ENCODE measurements at regions not wholly inside any gene's neighbourhood (a gene's known extent, or its start where the extent isn't known, plus 50 kb on each side); places are given as distances from the start of the nearest gene placed in this dataset.

DNA sequence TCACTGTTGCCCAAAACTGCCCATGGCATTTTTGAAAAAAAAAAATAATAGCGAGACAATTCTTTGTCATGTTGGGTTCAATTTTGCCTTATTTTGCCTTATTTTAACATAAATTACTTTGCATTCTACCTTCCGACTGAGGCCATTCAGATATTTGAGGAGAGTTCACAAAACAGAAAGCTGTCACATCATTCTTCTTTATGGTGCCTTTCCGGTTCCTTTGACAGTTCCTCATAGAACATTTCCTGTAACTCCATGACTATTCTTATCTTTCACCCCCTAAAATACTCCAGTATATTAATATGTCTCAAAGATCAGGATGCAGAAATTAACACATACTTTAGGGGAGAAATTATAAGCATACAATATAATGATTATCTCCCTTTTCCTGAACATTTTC, 476.7 kb downstream of the NOVA1 start:
- DNase-seq = no peak

DNA sequence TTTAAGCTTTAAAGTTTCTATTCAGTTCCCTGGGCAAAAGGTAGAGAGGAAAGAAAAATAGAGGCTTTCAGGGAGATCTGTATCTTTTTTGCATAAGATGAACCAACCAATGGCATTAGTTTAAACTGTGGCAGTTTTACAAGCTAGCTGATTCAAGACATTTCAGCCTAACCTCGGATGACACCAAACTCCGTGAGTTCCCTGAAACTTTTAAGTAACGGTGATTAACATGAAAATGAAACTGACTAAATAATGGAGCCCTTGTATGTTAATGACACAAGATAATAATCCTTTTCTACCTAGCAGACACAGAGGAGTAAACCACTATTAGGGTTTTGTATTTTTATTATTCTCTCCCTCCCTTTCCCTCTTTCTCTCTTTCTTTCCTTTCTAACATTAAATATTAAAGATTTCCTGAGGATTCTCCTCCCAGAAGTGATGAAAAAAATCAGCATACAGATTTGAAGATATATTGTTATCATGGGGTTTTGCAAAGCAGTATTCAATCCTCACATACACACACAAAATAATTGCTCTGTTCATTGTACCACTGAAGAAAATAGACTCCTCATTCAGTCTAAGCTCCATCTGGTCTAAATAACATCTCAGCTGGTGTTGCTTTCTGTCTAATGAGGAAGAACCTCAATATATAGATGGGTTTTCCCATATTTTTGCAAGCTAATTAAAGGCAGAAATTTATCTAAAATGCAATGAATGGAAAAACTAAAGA, 483.8 kb downstream of the NOVA1 start:
- no peak for DNase-seq

DNA sequence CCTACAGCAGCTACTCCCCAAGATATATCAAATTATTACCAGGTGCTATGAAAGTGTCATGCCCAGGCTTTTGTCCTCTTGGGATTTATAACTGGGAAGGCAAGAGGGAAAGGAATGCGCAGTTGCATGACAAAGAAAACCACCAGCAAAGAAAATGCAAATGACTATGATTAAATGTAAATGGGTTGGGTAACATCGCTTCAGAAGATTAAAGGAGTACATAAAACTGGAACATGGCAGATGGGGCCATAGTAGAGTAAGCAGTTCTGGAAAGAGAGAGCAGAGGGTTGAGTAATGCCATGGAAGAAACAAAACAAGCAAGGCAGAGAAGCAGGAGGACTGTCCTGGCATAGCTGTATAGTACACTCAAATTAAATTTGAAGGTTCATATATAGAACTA, 493.1 kb downstream of the NOVA1 start:
- DNase-seq = no peak

DNA sequence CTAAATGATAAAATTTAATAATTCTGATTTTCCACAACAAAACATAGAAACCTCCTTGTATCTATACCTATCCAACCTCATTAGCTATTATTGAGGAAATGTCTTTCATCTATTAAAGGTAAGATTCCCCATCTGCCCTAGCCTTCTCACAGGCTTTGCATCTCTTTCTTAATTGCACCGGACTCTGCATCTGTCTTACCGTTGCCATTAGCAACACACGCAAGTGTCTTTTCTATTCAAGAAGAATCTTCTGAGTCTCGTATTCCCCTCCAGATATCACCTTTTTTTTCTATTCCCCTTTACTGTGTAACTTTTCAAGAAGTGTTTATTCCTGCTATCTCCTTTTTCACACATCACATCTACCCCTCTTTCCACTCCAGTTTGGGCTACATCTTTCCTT, 500.0 kb downstream of the NOVA1 start:
- no peak for DNase-seq

DNA sequence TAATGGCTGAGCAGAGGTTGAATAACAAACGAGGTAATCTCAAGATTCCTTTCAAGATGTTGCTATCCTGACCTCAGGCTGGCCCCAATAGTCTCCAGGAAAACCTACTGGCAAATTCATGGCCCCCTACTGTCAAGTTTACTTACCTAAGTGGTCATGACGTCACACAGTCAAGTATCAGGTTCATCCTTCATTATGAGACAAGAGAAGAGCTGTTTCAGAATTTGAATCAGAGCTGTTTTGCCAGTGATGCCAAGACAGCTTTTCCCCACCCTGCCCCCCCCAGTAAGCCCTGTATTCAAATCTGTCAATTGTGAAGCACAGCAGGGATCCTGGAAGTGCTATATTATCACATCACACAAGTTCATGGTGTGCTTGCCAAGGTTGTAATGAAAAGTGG, 509.6 kb downstream of the NOVA1 start:
- DNase-seq = no peak

DNA sequence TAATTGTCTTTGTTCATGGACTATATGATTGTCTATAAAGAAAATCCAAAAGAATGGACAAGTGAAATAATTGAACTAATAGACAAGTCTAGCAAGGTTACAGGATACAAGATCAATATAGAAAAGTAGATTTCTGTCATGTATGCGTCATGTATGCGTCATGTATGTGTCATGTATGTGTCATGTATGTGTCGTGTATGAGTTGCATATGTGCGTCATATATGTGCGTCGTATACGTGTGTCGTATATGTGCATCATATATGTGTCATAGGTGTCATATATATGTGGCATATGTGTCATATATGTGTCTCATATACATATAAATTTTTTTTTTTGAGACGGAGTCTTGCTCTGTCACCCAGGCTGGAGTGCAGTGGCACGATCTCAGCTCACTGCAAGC, 516.8 kb downstream of the NOVA1 start:
- no peak for DNase-seq

DNA sequence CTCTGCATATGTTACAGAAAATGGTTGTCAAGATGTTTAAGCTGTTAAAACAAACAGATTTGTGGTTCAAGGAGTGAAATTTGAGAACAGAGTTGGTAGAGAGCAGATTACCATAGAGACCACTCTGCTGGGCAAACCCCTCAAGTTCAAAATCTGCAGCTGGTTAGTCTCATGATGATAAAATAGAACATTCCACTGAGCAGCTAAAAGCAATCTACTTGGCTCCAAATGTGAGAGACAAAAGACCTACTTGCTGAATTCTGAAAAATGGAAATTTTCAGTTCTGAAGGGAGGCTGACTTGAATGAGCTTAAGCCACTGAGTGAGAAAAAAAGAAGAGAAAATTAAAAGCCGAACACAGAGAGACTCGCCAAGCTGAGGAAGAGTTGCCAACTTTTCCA, 519.3 kb downstream of the NOVA1 start:
- DNase-seq = no peak

DNA sequence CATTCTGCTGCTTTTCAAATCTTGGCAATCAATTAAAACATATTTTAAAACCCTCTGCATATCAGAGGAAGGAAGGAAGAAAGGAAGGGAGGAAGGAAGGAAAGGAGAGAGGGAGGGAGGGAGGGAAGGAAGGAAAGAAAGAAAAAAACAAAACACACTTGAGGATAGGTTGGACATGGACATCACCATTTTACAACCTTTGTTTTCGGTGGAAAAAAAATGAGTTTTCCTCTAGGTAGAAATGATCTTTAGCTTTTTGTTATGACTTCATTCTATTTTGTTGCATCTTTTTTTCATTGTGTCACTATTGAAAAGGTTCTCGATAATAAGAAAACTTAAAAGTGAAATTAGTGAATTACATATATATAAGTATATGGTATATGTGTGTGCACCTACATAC, 522.9 kb downstream of the NOVA1 start:
- DNase-seq = no peak

DNA sequence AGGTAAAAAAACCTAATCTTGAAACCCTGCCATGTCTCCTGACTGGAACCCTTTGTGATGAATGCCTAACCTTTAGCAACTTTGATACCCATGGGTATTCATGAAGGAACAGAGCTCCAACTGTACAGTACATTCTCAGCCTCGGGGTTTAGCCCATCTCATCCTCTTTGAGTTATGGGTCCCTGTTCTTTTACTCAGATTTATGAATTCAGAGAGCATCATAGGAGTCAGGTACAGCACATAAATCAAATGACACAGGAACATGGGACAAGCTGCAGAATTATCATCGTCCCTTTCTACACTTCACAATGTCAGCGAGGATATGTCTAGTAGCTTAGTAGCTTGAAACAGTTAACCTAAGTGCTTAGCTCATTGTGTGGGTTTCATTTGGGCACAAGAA, 527.4 kb downstream of the NOVA1 start:
- no peak for DNase-seq

DNA sequence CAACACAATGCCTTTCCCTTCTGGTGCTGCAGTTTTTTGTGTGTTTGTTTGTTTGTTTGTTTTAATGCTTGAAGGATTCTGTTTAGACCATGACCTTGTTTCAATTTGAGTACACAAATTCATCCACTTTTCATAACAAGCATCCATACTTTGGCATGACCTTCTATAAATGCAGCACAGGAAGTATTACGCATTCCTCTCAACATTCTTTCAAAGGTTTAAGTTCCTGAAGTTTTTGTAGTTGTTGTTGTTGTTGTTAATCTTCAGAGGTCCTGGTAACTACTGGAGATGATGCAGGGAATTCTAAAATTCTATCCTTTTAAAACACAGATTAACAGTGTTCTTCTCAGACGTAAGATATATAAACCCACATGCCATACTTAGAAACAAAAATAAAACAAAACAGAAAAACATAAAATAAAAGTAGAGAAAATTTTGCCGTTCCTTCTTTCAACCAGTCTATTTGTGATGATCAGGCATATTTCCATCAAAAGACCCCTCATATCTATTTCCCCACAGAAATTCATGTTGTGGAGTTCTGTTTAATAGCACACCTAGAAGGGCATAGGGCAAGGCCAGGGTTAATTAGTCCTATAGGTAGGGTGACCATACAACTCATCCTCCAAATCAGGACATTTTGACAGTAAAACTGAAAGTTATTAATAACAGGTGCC, 529.9 kb downstream of the NOVA1 start:
- no peak for DNase-seq

DNA sequence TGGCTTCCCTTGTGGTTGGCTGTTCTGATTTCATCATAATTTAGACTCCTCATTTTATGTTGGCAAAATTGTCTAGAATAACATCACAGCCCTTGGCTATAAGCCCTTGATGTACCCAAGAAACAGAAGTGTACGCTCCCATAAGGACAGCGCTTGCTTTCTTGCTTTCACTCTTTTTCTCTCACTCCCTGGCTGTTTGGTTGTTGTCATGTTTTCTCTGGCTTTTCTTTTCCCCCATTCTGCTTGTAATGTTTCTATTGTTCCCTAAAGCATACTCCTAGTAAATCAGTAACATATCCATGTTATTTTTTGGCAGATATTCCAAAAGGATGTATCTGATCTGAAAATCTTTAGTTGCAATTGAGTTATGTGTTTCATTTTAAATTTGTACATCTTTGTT, 530.5 kb downstream of the NOVA1 start:
- DNase-seq = no peak

DNA sequence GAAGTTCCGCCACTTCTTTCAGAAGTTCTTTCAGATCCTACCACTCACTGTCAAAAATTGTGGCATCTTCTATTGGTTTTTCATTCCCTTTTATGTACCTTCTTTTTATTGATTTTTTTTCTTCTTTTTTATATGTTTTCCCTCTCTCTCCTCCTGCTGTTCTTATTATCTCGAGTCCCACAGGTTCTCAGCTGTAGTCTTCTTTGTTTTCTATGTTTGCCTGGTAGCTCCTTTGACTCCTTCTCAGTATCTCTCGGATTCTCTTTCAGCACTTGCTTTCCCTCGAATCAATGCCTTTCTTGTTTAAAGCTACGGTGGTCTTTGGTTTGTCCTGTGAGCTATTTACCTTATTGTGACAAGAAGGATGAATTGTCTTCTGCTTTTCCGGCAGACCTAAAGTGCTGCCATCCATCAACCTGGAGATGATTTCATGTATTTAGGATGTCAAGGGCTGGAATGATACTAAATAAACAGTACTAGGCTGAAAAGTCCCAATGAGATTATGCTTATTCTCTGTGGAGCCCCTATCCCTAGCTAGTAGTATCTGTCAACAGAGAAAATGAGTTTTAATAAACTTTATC, 541.7 kb downstream of the NOVA1 start:
- DNase-seq = no peak

DNA sequence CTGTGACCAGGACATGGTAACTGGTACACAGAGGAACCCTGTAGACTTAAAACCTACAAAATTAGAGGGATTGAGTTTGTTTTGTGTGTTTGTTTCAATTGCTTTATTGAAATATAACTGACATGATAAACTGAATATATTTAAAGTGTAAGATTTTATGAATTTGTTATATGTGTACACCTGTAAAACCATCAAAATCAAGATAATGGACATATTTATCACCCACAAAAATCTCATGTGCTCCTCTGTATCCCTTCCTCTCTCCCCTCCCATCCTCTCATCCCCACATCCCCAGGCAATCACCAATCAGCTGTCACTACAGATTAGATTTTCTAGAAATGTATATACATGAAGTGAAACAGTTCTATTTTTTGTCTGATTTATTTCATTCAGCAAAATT, 565.5 kb downstream of the NOVA1 start:
- DNase-seq = no peak

DNA sequence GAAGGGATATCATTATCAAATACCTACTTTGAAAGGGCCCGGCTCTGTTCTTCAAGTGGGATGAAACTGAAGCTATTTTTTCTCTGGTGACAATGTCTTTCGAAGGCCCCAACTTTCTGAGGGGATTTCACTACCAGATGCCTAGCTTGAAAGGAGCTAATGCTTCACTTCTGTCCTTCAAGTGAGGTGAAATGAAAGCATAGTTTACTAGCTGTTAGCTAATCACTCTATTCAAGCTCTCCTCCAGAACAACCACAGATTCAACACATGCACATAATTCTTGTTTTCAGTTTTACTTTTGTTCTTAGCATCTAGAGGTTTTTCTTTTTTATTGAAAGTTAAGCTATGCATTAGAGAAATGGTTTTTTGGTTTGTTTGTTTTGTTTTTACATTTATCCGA, 571.4 kb downstream of the NOVA1 start:
- no peak for DNase-seq

DNA sequence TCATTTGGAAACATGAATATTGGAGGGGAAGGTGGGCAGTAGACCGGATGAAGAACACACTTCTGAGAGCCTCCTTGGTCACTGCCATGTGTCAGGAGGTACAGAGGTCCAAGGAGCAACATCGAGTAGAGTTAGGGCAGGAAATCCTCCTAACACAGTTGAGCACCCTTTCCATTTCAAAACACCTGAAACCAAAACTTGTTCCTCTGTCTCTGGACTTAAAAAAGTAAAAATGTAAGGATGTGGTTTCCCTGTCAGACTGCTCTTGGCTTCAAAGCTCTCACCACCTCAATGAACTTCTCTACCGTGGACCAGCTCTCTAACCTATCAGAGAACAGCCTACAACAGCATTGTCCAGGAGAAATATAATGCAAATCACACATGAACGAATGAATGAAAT, 573.9 kb downstream of the NOVA1 start:
- no peak for DNase-seq

DNA sequence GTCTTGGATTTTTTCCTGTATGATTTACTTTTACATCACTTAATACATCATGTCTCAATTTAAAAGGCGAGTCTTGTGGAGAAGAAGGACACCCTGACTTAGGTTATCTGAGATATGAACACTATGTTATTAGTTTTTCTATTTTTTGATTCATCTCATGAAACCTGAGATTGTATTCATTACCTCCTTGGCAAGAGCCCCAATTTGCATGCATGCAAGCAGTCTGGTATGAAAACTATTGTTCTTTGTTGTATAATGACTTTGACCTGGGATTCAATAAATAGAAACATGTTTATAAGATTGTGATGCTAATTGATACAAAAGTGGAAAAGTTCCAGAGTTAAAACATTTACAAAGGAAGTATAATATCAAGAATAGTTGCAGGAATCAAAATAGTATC, 576.1 kb downstream of the NOVA1 start:
- DNase-seq = no peak

DNA sequence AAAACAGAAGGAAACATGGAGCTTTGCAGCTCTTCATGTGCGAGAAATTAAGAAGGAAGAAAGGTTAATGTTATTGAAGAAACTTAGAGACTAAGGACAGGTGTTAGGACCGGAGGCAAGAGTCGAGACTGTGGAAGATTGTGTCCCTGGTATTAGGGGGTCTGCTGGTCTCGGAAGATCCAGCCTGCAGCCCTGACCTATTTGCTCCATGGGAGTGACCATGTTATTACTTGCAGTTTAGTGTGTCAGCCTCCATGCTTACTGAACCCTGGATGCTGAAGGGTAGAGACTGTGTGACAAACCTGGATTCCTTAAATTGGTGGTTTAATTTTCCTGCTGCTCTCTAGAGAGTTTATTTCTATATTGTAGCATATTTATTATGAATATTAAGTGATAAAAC, 580.6 kb downstream of the NOVA1 start:
- DNase-seq = no peak

DNA sequence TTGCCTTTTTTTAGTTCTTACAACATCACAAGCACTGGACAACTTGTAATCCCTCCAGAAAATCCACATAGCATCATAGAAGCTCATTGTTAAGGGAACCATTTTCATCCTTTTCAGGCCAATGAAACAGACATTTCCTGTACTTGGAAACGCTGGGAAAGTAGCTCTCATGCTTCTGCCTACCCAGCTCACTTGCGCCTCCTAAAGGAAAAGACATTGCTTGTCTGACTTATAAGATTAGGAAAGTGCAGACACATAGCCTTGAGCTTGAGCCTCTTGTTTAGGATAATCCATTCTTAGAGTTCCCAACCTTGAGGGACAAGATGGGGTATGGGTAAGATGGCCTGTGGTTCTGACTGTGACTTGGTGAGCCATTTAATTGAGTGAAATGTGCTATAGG, 589.5 kb downstream of the NOVA1 start:
- DNase-seq = no peak

DNA sequence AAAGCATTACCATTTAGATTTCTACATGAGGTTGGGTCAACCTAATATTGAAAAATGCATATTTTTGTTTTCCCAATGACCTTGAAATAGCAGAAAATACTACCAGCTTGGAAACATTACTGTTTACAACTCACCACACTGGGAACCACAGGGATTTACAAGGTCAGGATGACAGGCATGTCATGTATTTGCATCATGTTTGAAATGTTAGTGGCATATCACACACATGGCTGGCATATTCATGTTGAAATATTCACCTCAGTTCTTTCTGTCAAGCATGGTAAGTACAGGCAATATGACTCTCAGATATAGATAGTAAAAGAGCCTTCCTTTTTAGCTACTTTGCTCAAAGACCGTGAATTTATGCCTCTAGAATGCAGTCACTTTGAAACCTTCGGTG, 593.5 kb downstream of the NOVA1 start:
- DNase-seq = no peak

DNA sequence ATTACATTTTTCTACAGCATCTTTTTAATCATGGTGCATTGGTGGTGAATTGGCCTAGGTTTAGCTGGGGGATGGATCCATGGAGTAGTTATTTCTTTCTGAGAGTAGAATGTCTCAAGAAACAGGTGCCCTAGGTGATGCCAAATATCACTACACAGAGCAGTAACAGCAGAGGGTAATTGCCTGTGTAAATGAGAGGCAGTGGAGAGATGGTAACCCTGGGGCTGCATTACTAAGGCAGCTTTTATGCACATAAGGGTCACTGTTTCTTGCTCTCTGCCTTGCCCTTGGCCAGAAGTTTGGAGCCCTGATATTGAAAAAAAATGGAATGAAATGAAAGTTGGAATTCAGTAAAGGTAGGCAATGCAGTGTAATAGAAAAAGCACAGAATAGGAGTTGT, 604.0 kb downstream of the NOVA1 start:
- DNase-seq = no peak

DNA sequence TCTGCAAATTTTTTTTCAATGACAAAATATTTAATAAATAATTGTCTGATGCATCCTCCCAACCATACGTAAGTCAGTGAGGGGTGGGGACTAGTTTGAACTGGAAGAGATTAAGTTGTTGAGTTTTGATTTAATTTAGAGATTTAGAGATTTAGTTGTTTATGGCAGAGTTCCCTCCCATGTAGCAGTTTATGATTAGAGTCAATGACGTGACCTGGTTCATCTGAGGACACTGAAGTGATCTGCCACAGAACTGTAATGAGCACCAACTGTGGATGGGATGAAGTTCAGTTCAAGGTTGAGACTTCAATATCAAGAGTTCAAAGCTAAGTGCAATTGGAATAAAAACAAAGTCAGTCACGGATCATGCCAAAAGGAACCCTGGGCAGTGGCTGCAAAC, 609.3 kb downstream of the NOVA1 start:
- DNase-seq = no peak

DNA sequence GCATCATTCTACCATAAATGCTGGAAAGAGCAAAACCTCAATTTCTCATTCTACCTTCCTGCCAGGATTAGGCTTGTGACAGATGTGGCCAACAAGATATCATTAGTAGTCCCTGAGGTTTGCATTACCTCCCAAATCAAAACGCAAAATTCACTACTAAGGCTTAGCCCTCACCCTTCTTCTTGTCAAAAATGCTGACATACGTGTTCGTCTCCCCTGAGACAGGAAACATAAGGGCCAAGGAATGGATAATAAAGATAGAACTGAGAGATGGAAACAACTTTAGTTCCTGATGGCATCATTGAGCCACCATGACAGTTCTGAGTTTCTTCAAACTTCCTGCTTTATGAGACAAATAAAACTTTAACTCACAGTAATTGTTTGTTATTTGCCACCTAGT, 642.1 kb downstream of the NOVA1 start:
- DNase-seq = no peak

DNA sequence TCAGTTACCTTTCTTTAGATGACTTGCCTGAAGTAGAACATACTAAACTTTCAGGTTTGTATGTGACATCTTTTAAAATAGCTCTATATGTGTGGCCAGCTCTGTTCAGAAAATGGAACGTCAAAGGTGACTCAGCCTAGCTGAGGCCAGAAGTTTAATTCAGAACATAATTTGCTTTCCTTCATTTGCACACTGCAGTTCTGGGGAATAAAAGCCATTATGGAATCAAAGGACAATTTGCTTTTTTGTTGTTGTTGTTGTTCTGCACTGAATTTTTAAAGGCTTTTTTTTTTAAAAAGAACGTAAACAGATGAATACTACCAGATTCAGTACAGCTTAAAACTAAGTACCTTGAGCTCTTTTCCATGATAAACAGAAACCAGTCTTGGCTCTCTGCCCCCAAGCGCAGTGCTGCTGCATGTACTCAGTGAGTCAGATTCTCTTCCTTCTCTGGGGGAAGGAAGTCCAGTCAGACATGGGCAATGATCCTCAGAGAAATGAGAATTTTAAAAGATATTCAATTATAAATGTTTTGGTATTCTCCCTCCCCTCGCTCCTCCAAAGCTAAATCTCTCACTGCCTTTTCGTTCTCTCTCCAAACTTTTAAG, 644.2 kb downstream of the NOVA1 start:
- DNase-seq = no peak

DNA sequence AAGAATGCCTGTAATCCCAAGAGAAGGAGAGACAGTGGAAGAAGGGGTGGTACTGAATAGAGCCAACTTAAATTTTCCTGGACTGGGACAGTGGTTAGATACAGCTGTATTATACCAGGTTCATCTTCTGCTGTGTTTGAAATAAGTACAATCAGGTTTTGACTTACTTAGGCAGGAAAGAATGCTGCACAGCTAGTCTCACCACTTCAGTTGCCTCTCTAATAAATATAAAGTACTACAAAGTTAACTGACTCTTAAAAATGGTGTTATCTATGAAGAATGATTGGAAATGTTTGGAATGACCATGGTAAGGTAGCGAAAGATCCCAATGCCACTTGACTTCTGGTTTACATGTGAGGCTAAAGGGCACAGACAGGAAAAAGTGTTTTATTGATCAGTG, 652.1 kb downstream of the NOVA1 start:
- DNase-seq = no peak

Data from NCI-H1417 treated with DMSO at 0.1 percent for 48 hours (cell line).